Hepatocyte (in vitro differentiated cells): ENCODE measurements at regions not wholly inside any gene's neighbourhood (a gene's known extent, or its start where the extent isn't known, plus 50 kb on each side); places are given as distances from the start of the nearest gene placed in this dataset.

Source experiments
- DNase-seq: peaks from one replicate; pipeline ENCODE4 v3.0.0-alpha.2; 2016; ENCODE audit warnings: low spot score
- H2AFZ ChIP-seq: fragments of 200-600 bp; sonication (generic); 2 replicates; pipeline ENCODE4 v1.6.0; 2016; ENCODE audit warnings: antibody characterized with exemption, mild to moderate bottlenecking
- H3K27ac ChIP-seq: fragments of 200-600 bp; sonication (generic); 2 replicates; pipeline ENCODE4 v1.5.1; 2016; ENCODE audit warnings: mild to moderate bottlenecking
- H3K27me3 ChIP-seq: fragments of 200-600 bp; sonication (generic); 2 replicates; pipeline ENCODE4 v1.6.1; 2016
- H3K36me3 ChIP-seq: fragments of 200-600 bp; sonication (generic); replicated peaks from 2 replicates; pipeline ENCODE4 v1.5.1; 2016; ENCODE audit warnings: low read depth; ENCODE audit not compliant: insufficient read depth
- H3K4me1 ChIP-seq: fragments of 200-600 bp; sonication (generic); 2 replicates; pipeline ENCODE4 v1.5.1; 2016; ENCODE audit warnings: mild to moderate bottlenecking, moderate library complexity; ENCODE audit not compliant: insufficient read depth
- H3K4me2 ChIP-seq: fragments of 200-600 bp; sonication (generic); 2 replicates; pipeline ENCODE4 v1.6.0; 2016
- H3K4me3 ChIP-seq: fragments of 200-600 bp; sonication (generic); 2 replicates; pipeline ENCODE4 v1.5.1; 2016; ENCODE audit warnings: mild to moderate bottlenecking
- H3K79me2 ChIP-seq: fragments of 200-600 bp; sonication (generic); 2 replicates; pipeline ENCODE4 v1.6.0; 2017; ENCODE audit warnings: mild to moderate bottlenecking
- H3K9me2 ChIP-seq: fragments of 200-600 bp; sonication (generic); replicated peaks from 2 replicates; pipeline ENCODE4 v1.6.0; 2017; ENCODE audit warnings: mild to moderate bottlenecking; ENCODE audit not compliant: insufficient read depth
- H3K9me3 ChIP-seq: fragments of 200-600 bp; sonication (generic); 2 replicates; pipeline ENCODE4 v1.5.1; 2016; ENCODE audit warnings: low read depth, mild to moderate bottlenecking
- H4K20me1 ChIP-seq: fragments of 200-600 bp; sonication (generic); 2 replicates; pipeline ENCODE4 v1.6.0; 2016; ENCODE audit warnings: mild to moderate bottlenecking; ENCODE audit not compliant: insufficient read depth, poor library complexity, severe bottlenecking
- EZH2 ChIP-seq: fragments of 200-600 bp; sonication (generic); IDR thresholded peaks from 2 replicates; pipeline ENCODE4 v1.6.1; 2016; ENCODE audit warnings: antibody characterized with exemption, mild to moderate bottlenecking, borderline replicate concordance
- EZH2phosphoT487 ChIP-seq: fragments of 200-600 bp; sonication (generic); IDR thresholded peaks from one replicate; pipeline ENCODE4 v1.6.1; 2018; ENCODE audit warnings: antibody characterized with exemption, mild to moderate bottlenecking, low read depth, moderate library complexity; ENCODE audit not compliant: unreplicated experiment, severe bottlenecking
- WGBS: methylation state at CpG from one replicate; pipeline ENCODE4 v1.1.6; 2016; ENCODE audit warnings: low lambda C conversion rate; ENCODE audit errors: missing lambda C conversion rate; 5-methylcytosine and 5-hydroxymethylcytosine counted together
- TF ChIP-seq, protein P1 (sequence below): fragments of 200-600 bp; sonication (generic); IDR thresholded peaks from 2 replicates; pipeline ENCODE4 v1.5.1; 2016; ENCODE audit warnings: antibody characterized with exemption, mild to moderate bottlenecking; ENCODE audit not compliant: poor library complexity

DNA sequence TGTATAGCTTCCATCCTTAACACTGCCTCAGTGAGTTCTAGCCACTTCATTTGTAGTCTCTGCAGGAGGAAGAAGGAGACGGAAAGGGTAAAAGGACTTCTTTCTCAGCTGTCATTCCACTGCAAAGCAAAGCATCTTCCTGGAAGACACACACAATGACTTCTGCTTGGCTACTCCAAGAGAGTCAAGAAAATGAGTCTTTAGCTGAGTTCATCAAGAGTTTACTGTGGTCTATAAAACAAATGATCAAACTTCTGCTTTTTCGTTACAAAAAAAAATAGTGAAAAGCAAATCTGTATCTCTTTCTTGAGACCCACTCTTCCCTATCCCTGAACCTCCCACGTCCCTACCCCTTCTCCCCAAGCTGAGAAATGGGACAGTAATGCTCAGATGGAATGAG lies 205.0 kb upstream of the AHR start:
- no peak overlapping the region for H3K27ac ChIP-seq
- no peaks in the 10 kb centered on the region for H3K79me2 ChIP-seq
- no peaks in the 10 kb centered on the region for H3K9me3 ChIP-seq
- no peaks in the 10 kb centered on the region for H3K36me3 ChIP-seq
- 58% methylated on average over 3 of the region's 3 CpGs for WGBS
- DNase-seq: no peak
- TF ChIP-seq EZH2phosphoT487: no peak
- H3K27me3 ChIP-seq: no peaks in the 10 kb centered on the region
- H3K4me1 ChIP-seq: no peaks in the 10 kb centered on the region
- no peaks in the 10 kb centered on the region for H3K9me2 ChIP-seq
- H3K4me3 ChIP-seq: no peak overlapping the region
- H2AFZ ChIP-seq: no peak overlapping the region
- no peaks in the 10 kb centered on the region for H4K20me1 ChIP-seq
- H3K4me2 ChIP-seq: no peak overlapping the region

DNA sequence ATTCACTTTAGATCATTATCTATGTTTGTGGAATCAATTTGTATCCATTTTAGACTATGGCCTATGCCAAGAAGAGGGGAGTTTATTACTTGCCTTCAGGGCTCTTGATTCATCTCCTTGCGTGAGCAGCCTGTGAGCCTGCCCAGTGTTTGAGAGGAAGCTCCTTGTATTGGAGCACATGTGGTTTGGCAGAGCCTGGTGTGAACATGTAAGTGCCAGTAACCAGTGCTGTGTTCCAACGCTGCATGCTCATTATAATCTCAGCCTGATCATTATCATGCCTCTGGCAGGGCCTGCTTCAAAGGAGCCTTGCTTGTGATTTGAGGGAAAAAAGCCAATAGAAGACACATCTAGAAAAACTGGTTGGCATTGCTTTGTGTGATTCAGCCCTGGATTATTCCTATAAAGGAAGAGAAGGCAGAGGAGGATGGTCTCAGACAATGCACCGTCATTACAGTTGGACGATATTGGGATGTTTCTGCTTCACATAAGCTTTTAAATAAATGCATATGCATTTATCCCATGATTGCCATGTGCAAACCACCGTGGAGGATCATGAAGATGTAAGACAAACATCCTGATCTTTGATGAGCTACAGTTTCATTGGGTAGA lies 203.4 kb upstream of the AHR start:
- no peak overlapping the region for H3K27ac ChIP-seq
- H3K79me2 ChIP-seq: no peaks in the 10 kb centered on the region
- no peak overlapping the region for H2AFZ ChIP-seq
- no peak overlapping the region for H3K4me3 ChIP-seq
- no peaks in the 10 kb centered on the region for H3K9me3 ChIP-seq
- H3K4me1 ChIP-seq: no peaks in the 10 kb centered on the region
- no peaks in the 10 kb centered on the region for H3K36me3 ChIP-seq
- H3K9me2 ChIP-seq: no peaks in the 10 kb centered on the region
- H3K27me3 ChIP-seq: no peaks in the 10 kb centered on the region
- H4K20me1 ChIP-seq: no peaks in the 10 kb centered on the region
- no peak overlapping the region for H3K4me2 ChIP-seq
- DNase-seq: no peak
- 76% methylated on average over 5 of the region's 5 CpGs for WGBS
- TF ChIP-seq EZH2 (no peak), EZH2phosphoT487 (no peak)
- TF ChIP-seq, protein P1, sequence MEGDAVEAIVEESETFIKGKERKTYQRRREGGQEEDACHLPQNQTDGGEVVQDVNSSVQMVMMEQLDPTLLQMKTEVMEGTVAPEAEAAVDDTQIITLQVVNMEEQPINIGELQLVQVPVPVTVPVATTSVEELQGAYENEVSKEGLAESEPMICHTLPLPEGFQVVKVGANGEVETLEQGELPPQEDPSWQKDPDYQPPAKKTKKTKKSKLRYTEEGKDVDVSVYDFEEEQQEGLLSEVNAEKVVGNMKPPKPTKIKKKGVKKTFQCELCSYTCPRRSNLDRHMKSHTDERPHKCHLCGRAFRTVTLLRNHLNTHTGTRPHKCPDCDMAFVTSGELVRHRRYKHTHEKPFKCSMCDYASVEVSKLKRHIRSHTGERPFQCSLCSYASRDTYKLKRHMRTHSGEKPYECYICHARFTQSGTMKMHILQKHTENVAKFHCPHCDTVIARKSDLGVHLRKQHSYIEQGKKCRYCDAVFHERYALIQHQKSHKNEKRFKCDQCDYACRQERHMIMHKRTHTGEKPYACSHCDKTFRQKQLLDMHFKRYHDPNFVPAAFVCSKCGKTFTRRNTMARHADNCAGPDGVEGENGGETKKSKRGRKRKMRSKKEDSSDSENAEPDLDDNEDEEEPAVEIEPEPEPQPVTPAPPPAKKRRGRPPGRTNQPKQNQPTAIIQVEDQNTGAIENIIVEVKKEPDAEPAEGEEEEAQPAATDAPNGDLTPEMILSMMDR: no peak

DNA sequence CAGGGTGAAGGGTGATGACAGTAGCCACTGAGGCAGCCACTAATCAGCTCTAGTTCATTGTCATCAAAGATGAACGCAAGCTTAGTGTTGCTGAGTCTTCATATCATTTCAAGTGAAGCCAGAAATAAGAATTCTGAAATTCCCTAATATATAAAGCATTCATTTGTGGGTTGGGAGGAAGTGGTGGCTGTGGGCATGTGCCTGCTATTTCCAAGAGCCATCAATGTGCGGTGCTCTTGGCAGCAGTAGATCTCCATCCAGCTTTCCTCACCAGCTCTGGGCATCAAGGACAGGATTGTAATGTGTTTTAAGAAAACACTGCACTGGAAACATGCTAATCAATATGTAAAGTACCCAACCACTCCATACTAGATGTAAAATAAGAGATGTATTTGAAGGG lies 202.5 kb upstream of the AHR start:
- no peaks in the 10 kb centered on the region for H3K4me1 ChIP-seq
- H3K36me3 ChIP-seq: no peaks in the 10 kb centered on the region
- no peaks in the 10 kb centered on the region for H3K9me2 ChIP-seq
- no peak overlapping the region for H2AFZ ChIP-seq
- WGBS: 96% methylated on average over 2 of the region's 2 CpGs
- TF ChIP-seq EZH2 (no peak), EZH2phosphoT487 (no peak)
- TF ChIP-seq, protein P1: no peak
- H3K27ac ChIP-seq: no peak overlapping the region
- no peaks in the 10 kb centered on the region for H3K9me3 ChIP-seq
- H3K27me3 ChIP-seq: no peaks in the 10 kb centered on the region
- no peaks in the 10 kb centered on the region for H4K20me1 ChIP-seq
- DNase-seq: no peak
- no peaks in the 10 kb centered on the region for H3K79me2 ChIP-seq
- H3K4me2 ChIP-seq: no peak overlapping the region
- H3K4me3 ChIP-seq: no peak overlapping the region

DNA sequence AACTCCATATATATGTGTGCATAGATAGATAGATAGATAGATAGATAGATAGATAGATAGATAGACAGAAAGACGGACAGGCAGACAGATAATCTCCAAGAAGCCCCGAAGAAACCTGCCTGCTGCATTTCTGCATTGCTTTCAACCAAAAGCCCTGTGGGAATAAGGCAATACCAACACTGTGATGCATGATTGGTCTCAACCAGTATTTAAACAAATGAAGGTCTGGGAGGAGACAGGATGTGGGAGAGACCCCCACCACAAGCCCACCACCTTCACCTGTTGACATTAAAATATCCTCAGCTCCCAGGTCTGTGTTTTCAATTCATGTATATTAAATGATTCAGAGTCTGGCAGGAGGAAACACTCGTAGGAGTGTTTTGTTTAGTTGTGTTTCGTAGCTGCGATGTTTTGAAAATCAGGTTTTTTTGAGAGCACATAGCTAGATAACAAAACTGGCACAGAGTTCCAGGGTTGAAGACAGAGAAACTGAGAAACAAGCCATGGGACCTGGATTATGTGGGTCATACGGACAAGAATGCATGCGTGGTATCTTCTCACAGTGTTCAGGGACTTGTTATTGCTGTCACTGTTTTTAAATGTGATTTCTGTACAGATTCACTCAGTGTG lies 200.7 kb upstream of the AHR start:
- no peak for DNase-seq
- H3K9me3 ChIP-seq: no peaks in the 10 kb centered on the region
- H3K4me2 ChIP-seq: no peak overlapping the region
- TF ChIP-seq, protein P1: no peak
- TF ChIP-seq EZH2phosphoT487 (no peak), EZH2 (no peak)
- no peak overlapping the region for H2AFZ ChIP-seq
- H3K9me2 ChIP-seq: no peaks in the 10 kb centered on the region
- no peaks in the 10 kb centered on the region for H3K36me3 ChIP-seq
- H3K4me3 ChIP-seq: no peak overlapping the region
- no peaks in the 10 kb centered on the region for H3K4me1 ChIP-seq
- H3K27me3 ChIP-seq: no peaks in the 10 kb centered on the region
- no peaks in the 10 kb centered on the region for H3K79me2 ChIP-seq
- H4K20me1 ChIP-seq: no peaks in the 10 kb centered on the region
- H3K27ac ChIP-seq: no peak overlapping the region
- WGBS: 83% methylated on average over 7 of the region's 7 CpGs
